Femur (tissue), 1 donor: ENCODE measurements at regions not wholly inside any gene's neighbourhood (a gene's known extent, or its start where the extent isn't known, plus 50 kb on each side); places are given as distances from the start of the nearest gene placed in this dataset.

Experiments used
- DNase-seq: peaks from one replicate; pipeline ENCODE4 v3.0.0-alpha.2; 2017

GRCh38 chrX:149272690-149273463 lies 232.2 kb downstream of the IDS start:
- no peak for DNase-seq

- DNase-seq: no peak
Measured at GRCh38 chrX:149267878-149268813, 237.0 kb downstream of the IDS start.

GRCh38 chrX:149262086-149262485 lies 243.0 kb downstream of the IDS start:
- no peak for DNase-seq

- no peak for DNase-seq
Measured at GRCh38 chrX:149259241-149259640, 245.9 kb downstream of the IDS start.

GRCh38 chrX:149255860-149256259 lies 249.2 kb downstream of the IDS start:
- no peak for DNase-seq

GRCh38 chrX:149248073-149248625 lies 257.0 kb downstream of the IDS start:
- DNase-seq: no peak

GRCh38 chrX:149230689-149231088 lies 274.4 kb downstream of the IDS start:
- DNase-seq: no peak

- no peak for DNase-seq
Measured at GRCh38 chrX:149223854-149224253, 281.3 kb downstream of the IDS start.

- DNase-seq: no peak
Measured at GRCh38 chrX:149222040-149222439, 283.1 kb downstream of the IDS start.

GRCh38 chrX:149221230-149221629 lies 283.9 kb downstream of the IDS start:
- no peak for DNase-seq

- no peak for DNase-seq
Measured at GRCh38 chrX:149213264-149213663, 291.8 kb downstream of the IDS start.

- DNase-seq: peak; percentile 26
Measured at GRCh38 chrX:149208307-149208706, 296.8 kb downstream of the IDS start.

GRCh38 chrX:149207518-149207917 lies 297.6 kb downstream of the IDS start:
- no peak for DNase-seq

GRCh38 chrX:149205937-149206336 lies 299.2 kb downstream of the IDS start:
- DNase-seq: no peak

- no peak for DNase-seq
Measured at GRCh38 chrX:149205081-149205480, 300.0 kb downstream of the IDS start.

GRCh38 chrX:149199734-149200133 lies 305.4 kb downstream of the IDS start:
- DNase-seq: no peak

- DNase-seq: no peak
Measured at GRCh38 chrX:149198980-149199732, 305.9 kb downstream of the IDS start.

GRCh38 chrX:149185087-149185486 lies 320.0 kb downstream of the IDS start:
- no peak for DNase-seq

GRCh38 chrX:149161435-149162088 lies 343.5 kb downstream of the IDS start:
- DNase-seq: no peak

- no peak for DNase-seq
Measured at GRCh38 chrX:149157976-149158375, 347.1 kb downstream of the IDS start.

- DNase-seq: no peak
Measured at GRCh38 chrX:149152941-149153340, 352.2 kb downstream of the IDS start.
